Esophagus muscularis mucosa (tissue), 4 donors: ENCODE measurements at regions not wholly inside any gene's neighbourhood (a gene's known extent, or its start where the extent isn't known, plus 50 kb on each side); places are given as distances from the start of the nearest gene placed in this dataset.

ENCODE experiments used
- DNase-seq: peaks from one replicate; pipeline ENCODE4 v3.0.0-alpha.2; 2017; ENCODE audit errors: extremely low spot score
- H3K27ac ChIP-seq, 4 donors: fragments of 200-600 bp; sonication (generic); replicated peaks in 1 of 4; 1 replicate in 3 of 4; 2 replicates in 1 of 4; pipeline ENCODE4 v1.5.1; 2016 to 2019; ENCODE audit warnings: mild to moderate bottlenecking in 1 of 4
- H3K27me3 ChIP-seq, 4 donors: fragments of 200-600 bp; sonication (generic); one replicate each; pipeline versions ENCODE4 v1.5.1 to v1.6.0; 2016 to 2019
- H3K36me3 ChIP-seq, 4 donors: fragments of 200-600 bp; sonication (generic); one replicate each; pipeline ENCODE4 v1.5.1; 2016 to 2019
- H3K4me1 ChIP-seq, 4 donors: fragments of 200-600 bp; sonication (generic); one replicate each; pipeline ENCODE4 v1.5.1; 2016 to 2019
- H3K4me3 ChIP-seq, 4 donors: fragments of 200-600 bp; sonication (generic); 1 replicate in 2 of 4; 2 replicates in 2 of 4; pipeline ENCODE4 v1.5.1; 2016 to 2019; ENCODE audit warnings: mild to moderate bottlenecking in 4 of 4, moderate library complexity in 1 of 4
- H3K9me3 ChIP-seq, 4 donors: fragments of 200-600 bp; sonication (generic); 1 replicate in 3 of 4; 2 replicates in 1 of 4; pipeline ENCODE4 v1.5.1; 2016 to 2019
- CTCF ChIP-seq, 3 experiments: fragments of 200-600 bp in 2 of 3; fragments of 450-650 bp in 1 of 3; sonication (generic) in 2 of 3; IDR thresholded peaks; one replicate each; pipeline ENCODE4 v1.5.1; 2017 to 2019; ENCODE audit warnings: antibody characterized with exemption in 3 of 3, mild to moderate bottlenecking in 2 of 3, moderate library complexity in 1 of 3
- EP300 ChIP-seq: sonication (generic); formaldehyde crosslinking; IDR thresholded peaks from one replicate; pipeline ENCODE4 v1.6.1; 2017; ENCODE audit warnings: antibody characterized with exemption
- POLR2A ChIP-seq: fragments of 450-650 bp; IDR thresholded peaks from one replicate; pipeline ENCODE4 v1.6.1; 2017; ENCODE audit warnings: antibody characterized with exemption, moderate library complexity, mild to moderate bottlenecking, low read depth
- POLR2AphosphoS5 ChIP-seq, 2 donors: sonication (generic); formaldehyde crosslinking; IDR thresholded peaks; one replicate each; pipeline ENCODE4 v1.6.1; 2017; ENCODE audit warnings: antibody characterized with exemption in 2 of 2
- WGBS: methylation state at CpG from one replicate; pipeline ENCODE4 v1.1.5; 2018; 5-methylcytosine and 5-hydroxymethylcytosine counted together
- intact Hi-C: fragments of 100-400 bp; cut with DNase I; formaldehyde crosslinking; loops from one replicate; pipeline ENCODE4 v1.15.1; 2023

GRCh38 chr6:63502156-63502555 is 70.1 kb upstream of the LOC128125822 start:
- H3K4me1 ChIP-seq, result no peaks in the 10 kb centered on the region
- H3K4me3 ChIP-seq, result no peak overlapping the region
- no peak overlapping the region for H3K27ac ChIP-seq
- no peaks in the 10 kb centered on the region for H3K36me3 ChIP-seq
- no peaks in the 10 kb centered on the region for H3K9me3 ChIP-seq
- no peaks in the 10 kb centered on the region for H3K27me3 ChIP-seq
- no peak for DNase-seq
- TF ChIP-seq POLR2A (no peak), POLR2AphosphoS5 (IDR thresholded peaks at IDR 0.05) (no peak), EP300 (no peak), CTCF (IDR thresholded peaks at IDR 0.05) (no peak)
- intact Hi-C loops, result no loop called here

GRCh38 chr6:63503199-63503598 is 69.1 kb upstream of the LOC128125822 start:
- DNase-seq, result no peak
- WGBS, result 70% methylated on average over 5 of the region's 5 CpGs
- intact Hi-C loops, result no loop called here
- H3K4me3 ChIP-seq, result no peak overlapping the region
- H3K4me1 ChIP-seq, result no peaks in the 10 kb centered on the region
- TF ChIP-seq POLR2AphosphoS5 (IDR thresholded peaks at IDR 0.05) (no peak), CTCF (IDR thresholded peaks at IDR 0.05) (no peak), POLR2A (no peak), EP300 (no peak)
- no peaks in the 10 kb centered on the region for H3K36me3 ChIP-seq
- H3K27ac ChIP-seq, result no peak overlapping the region
- no peaks in the 10 kb centered on the region for H3K27me3 ChIP-seq
- H3K9me3 ChIP-seq, result no peaks in the 10 kb centered on the region

- H3K36me3 ChIP-seq, result no peaks in the 10 kb centered on the region
- H3K27ac ChIP-seq, result no peak overlapping the region
- intact Hi-C loops, result no loop called here
- WGBS, result 73% methylated on average over 3 of the region's 3 CpGs
- no peaks in the 10 kb centered on the region for H3K9me3 ChIP-seq
- TF ChIP-seq POLR2AphosphoS5 (IDR thresholded peaks at IDR 0.05) (no peak), EP300 (no peak), POLR2A (no peak)
- no peaks in the 10 kb centered on the region for H3K27me3 ChIP-seq
- no peak overlapping the region for H3K4me3 ChIP-seq
- no peak for DNase-seq
- peaks cover 0 to 9% (median 4%) of the 10 kb centered on the region in 4 donors for H3K4me1 ChIP-seq
Observed at GRCh38 chr6:63504777-63505384, 67.4 kb upstream of the LOC128125822 start.

- intact Hi-C loops, result no loop called here
- no peak for TF ChIP-seq POLR2AphosphoS5 (IDR thresholded peaks at IDR 0.05)
- TF ChIP-seq EP300, result no peak
- TF ChIP-seq POLR2A, result no peak
- no peak for TF ChIP-seq CTCF (IDR thresholded peaks at IDR 0.05)
- Histone ChIP-seq H3K4me1 (peaks cover 0 to 11% (median 9%) of the 10 kb centered on the region in 4 donors), H3K4me3 (no peak overlapping the region), H3K27ac (no peak overlapping the region), H3K36me3 (no peaks in the 10 kb centered on the region), H3K9me3 (no peaks in the 10 kb centered on the region), H3K27me3 (no peaks in the 10 kb centered on the region)
- WGBS, result 95% methylated on average over 3 of the region's 3 CpGs
- DNase-seq, result no peak
Observed at GRCh38 chr6:63507096-63507495, 65.2 kb upstream of the LOC128125822 start.

- peak in 1 of 2 donors; percentile 34 for TF ChIP-seq POLR2AphosphoS5 (IDR thresholded peaks at IDR 0.05)
- no peak for TF ChIP-seq EP300
- 41% methylated on average over 7 of the region's 7 CpGs for WGBS
- intact Hi-C loops, result no loop called here
- DNase-seq, result no peak
- peak overlapping the region in 1 of 4 donors; percentile 15 for H3K4me3 ChIP-seq
- no peaks in the 10 kb centered on the region for H3K9me3 ChIP-seq
- H3K27me3 ChIP-seq, result no peaks in the 10 kb centered on the region
- H3K27ac ChIP-seq, result peak overlapping the region; percentile 25 to 70 (median 62)
- H3K36me3 ChIP-seq, result no peaks in the 10 kb centered on the region
- H3K4me1 ChIP-seq, result peaks cover 0 to 11% (median 9%) of the 10 kb centered on the region in 4 donors
Observed at GRCh38 chr6:63509652-63510352, 62.5 kb upstream of the LOC128125822 start.
